ENCODE measurements at regions not wholly inside any gene's neighbourhood (a gene's known extent, or its start where the extent isn't known, plus 50 kb on each side); places are given as distances from the start of the nearest gene placed in this dataset.

DNA sequence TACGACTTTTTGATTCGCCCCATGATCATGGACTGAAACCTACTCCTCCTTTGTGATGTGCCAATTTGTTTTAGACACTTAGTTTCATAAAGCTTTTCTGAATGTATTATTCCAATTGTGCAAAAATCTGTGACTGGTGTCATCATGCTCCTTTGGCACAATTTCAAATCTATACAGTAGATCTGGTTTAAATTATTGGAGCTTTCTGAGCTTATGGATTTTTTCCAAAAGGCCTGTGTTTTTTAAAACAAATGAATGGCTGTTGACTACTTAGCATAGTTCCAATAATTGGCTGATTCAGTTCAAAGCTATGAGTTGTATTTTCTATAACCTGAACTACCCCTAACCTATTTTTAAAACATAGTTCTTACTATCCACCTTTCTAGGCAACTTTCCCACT, 282.7 kb downstream of the CNTN3 start (continued):
- TF ChIP-seq, protein P1, sequence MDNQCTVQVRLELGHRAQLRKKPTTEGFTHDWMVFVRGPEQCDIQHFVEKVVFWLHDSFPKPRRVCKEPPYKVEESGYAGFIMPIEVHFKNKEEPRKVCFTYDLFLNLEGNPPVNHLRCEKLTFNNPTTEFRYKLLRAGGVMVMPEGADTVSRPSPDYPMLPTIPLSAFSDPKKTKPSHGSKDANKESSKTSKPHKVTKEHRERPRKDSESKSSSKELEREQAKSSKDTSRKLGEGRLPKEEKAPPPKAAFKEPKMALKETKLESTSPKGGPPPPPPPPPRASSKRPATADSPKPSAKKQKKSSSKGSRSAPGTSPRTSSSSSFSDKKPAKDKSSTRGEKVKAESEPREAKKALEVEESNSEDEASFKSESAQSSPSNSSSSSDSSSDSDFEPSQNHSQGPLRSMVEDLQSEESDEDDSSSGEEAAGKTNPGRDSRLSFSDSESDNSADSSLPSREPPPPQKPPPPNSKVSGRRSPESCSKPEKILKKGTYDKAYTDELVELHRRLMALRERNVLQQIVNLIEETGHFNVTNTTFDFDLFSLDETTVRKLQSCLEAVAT (IDR thresholded peaks at IDR 0.05) = no peak
- TF ChIP-seq RCOR1 (conservative IDR thresholded peaks at IDR 0.05; ENCODE audit: low read depth, low read length) (no peak), MTA3 (IDR thresholded peaks at IDR 0.05; ENCODE audit: borderline replicate concordance, low read length) (no peak), RFX5 (IDR thresholded peaks at IDR 0.05; ENCODE audit: low read depth, low read length) (no peak), RAD21 (IDR thresholded peaks at IDR 0.05; ENCODE audit: insufficient read depth, low read depth, low read length) (no peak), SUPT20H (IDR thresholded peaks at IDR 0.05; ENCODE audit: borderline replicate concordance, control insufficient read depth, low read depth, low read length) (no peak)
- TF ChIP-seq, protein P2, sequence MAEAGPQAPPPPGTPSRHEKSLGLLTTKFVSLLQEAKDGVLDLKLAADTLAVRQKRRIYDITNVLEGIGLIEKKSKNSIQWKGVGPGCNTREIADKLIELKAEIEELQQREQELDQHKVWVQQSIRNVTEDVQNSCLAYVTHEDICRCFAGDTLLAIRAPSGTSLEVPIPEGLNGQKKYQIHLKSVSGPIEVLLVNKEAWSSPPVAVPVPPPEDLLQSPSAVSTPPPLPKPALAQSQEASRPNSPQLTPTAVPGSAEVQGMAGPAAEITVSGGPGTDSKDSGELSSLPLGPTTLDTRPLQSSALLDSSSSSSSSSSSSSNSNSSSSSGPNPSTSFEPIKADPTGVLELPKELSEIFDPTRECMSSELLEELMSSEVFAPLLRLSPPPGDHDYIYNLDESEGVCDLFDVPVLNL (IDR thresholded peaks at IDR 0.05; ENCODE audit: low read depth, low read length) = no peak

DNA sequence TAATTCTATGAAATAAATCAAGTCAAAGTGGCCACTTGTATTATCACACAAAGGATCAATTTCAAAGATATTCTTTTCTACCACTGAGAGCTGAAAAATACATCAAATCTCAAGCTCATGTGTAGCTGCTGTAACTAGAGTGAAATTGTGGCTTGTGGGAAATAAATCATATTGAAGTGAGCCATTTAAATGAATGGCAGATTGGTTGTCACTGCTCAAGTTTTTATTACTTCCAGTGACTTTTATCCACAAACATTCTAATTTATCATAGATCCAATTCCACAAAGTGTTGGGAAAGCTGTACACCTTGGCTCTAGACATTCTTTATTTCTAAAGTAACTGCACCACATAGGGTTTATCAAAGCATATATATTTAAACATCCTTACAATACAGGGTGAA, 285.4 kb downstream of the CNTN3 start:
- DNase-seq (ENCODE audit: low read depth, low spot score) (no peak), FAIRE-seq (no peak), ATAC-seq (no peak)
- H3K9ac ChIP-seq (ENCODE audit: control insufficient read depth, insufficient read depth, low read length) = no peak overlapping the region
- CTCF ChIA-PET = no interaction called here
- POLR2A ChIA-PET = no interaction called here
- no peaks in the 10 kb centered on the region for H3K79me2 ChIP-seq (ENCODE audit: control insufficient read depth, insufficient read depth, low read length)
- BruUV-seq (replicated peaks) = no TSS peak
- H3K4me2 ChIP-seq (ENCODE audit: control insufficient read depth, insufficient read depth) = no peak overlapping the region
- no peak overlapping the region for H3K27ac ChIP-seq (ENCODE audit: control insufficient read depth, insufficient read depth)
- intact Hi-C loops (cut with micrococcal nuclease; ENCODE audit: unreplicated experiment) (no loop called here), in situ Hi-C loops (cut with MboI) (no loop called here)
- RAD21 ChIA-PET (ENCODE audit: unreplicated experiment) = no interaction called here
- H3K9me3 ChIP-seq (replicated peaks; ENCODE audit: control insufficient read depth, insufficient read depth, low read length) = no peaks in the 10 kb centered on the region
- no peak overlapping the region for H3K4me3 ChIP-seq
- H3K27me3 ChIP-seq (replicated peaks in 1 of 2; ENCODE audit: control insufficient read depth in 2 of 2, insufficient read depth in 2 of 2, low read length in 1 of 2) = no peaks in the 10 kb centered on the region
- no peak overlapping the region for H2AFZ ChIP-seq (ENCODE audit: control insufficient read depth, low read depth, low read length)
- SMC1A ChIA-PET (ENCODE audit: uncharacterized antibody, unreplicated experiment) = no interaction called here
- H4K20me1 ChIP-seq (ENCODE audit: control insufficient read depth, insufficient read depth) = no peaks in the 10 kb centered on the region
- H3K4me1 ChIP-seq (ENCODE audit: control insufficient read depth, insufficient read depth, low read length) = no peaks in the 10 kb centered on the region
- H3K36me3 ChIP-seq (ENCODE audit: control insufficient read depth in 2 of 2, insufficient read depth in 2 of 2, low read length in 1 of 2) = no peaks in the 10 kb centered on the region
- TF ChIP-seq, protein P3, sequence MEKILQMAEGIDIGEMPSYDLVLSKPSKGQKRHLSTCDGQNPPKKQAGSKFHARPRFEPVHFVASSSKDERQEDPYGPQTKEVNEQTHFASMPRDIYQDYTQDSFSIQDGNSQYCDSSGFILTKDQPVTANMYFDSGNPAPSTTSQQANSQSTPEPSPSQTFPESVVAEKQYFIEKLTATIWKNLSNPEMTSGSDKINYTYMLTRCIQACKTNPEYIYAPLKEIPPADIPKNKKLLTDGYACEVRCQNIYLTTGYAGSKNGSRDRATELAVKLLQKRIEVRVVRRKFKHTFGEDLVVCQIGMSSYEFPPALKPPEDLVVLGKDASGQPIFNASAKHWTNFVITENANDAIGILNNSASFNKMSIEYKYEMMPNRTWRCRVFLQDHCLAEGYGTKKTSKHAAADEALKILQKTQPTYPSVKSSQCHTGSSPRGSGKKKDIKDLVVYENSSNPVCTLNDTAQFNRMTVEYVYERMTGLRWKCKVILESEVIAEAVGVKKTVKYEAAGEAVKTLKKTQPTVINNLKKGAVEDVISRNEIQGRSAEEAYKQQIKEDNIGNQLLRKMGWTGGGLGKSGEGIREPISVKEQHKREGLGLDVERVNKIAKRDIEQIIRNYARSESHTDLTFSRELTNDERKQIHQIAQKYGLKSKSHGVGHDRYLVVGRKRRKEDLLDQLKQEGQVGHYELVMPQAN (conservative IDR thresholded peaks at IDR 0.05) = no peak
- TF ChIP-seq, protein P4, sequence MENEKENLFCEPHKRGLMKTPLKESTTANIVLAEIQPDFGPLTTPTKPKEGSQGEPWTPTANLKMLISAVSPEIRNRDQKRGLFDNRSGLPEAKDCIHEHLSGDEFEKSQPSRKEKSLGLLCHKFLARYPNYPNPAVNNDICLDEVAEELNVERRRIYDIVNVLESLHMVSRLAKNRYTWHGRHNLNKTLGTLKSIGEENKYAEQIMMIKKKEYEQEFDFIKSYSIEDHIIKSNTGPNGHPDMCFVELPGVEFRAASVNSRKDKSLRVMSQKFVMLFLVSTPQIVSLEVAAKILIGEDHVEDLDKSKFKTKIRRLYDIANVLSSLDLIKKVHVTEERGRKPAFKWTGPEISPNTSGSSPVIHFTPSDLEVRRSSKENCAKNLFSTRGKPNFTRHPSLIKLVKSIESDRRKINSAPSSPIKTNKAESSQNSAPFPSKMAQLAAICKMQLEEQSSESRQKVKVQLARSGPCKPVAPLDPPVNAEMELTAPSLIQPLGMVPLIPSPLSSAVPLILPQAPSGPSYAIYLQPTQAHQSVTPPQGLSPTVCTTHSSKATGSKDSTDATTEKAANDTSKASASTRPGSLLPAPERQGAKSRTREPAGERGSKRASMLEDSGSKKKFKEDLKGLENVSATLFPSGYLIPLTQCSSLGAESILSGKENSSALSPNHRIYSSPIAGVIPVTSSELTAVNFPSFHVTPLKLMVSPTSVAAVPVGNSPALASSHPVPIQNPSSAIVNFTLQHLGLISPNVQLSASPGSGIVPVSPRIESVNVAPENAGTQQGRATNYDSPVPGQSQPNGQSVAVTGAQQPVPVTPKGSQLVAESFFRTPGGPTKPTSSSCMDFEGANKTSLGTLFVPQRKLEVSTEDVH (IDR thresholded peaks at IDR 0.05; ENCODE audit: low read depth, partially characterized antibody) = no peak
- TF ChIP-seq BCL11A (IDR thresholded peaks at IDR 0.05; ENCODE audit: low read depth, low read length) = no peak
- TF ChIP-seq, protein P5, sequence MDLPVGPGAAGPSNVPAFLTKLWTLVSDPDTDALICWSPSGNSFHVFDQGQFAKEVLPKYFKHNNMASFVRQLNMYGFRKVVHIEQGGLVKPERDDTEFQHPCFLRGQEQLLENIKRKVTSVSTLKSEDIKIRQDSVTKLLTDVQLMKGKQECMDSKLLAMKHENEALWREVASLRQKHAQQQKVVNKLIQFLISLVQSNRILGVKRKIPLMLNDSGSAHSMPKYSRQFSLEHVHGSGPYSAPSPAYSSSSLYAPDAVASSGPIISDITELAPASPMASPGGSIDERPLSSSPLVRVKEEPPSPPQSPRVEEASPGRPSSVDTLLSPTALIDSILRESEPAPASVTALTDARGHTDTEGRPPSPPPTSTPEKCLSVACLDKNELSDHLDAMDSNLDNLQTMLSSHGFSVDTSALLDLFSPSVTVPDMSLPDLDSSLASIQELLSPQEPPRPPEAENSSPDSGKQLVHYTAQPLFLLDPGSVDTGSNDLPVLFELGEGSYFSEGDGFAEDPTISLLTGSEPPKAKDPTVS (IDR thresholded peaks at IDR 0.05; ENCODE audit: low read depth, low read length) = no peak
- no peak for TF ChIP-seq RBBP5 (conservative IDR thresholded peaks at IDR 0.05)
- TF ChIP-seq PAX5 (IDR thresholded peaks at IDR 0.05; ENCODE audit: borderline replicate concordance, low read depth, low read length) = no peak

Data from GM12878 (cell line).